Esophagus squamous epithelium (tissue), 4 donors: ENCODE measurements at regions not wholly inside any gene's neighbourhood (a gene's known extent, or its start where the extent isn't known, plus 50 kb on each side); places are given as distances from the start of the nearest gene placed in this dataset.

Source experiments
- POLR2A ChIP-seq, 4 donors: fragments of 450-650 bp; IDR thresholded peaks; one replicate each; pipeline ENCODE4 v1.6.1; 2017; ENCODE audit warnings: antibody characterized with exemption in 4 of 4, mild to moderate bottlenecking in 4 of 4, moderate library complexity in 3 of 4
- TF ChIP-seq, protein P1 (sequence below), 6 experiments: fragments of 450-650 bp in 4 of 6; fragments of 200-600 bp in 2 of 6; sonication (generic) in 2 of 6; IDR thresholded peaks; one replicate each; pipeline ENCODE4 v1.5.1; 2016 to 2019; ENCODE audit warnings: antibody characterized with exemption in 6 of 6, mild to moderate bottlenecking in 4 of 6, moderate library complexity in 4 of 6

DNA sequence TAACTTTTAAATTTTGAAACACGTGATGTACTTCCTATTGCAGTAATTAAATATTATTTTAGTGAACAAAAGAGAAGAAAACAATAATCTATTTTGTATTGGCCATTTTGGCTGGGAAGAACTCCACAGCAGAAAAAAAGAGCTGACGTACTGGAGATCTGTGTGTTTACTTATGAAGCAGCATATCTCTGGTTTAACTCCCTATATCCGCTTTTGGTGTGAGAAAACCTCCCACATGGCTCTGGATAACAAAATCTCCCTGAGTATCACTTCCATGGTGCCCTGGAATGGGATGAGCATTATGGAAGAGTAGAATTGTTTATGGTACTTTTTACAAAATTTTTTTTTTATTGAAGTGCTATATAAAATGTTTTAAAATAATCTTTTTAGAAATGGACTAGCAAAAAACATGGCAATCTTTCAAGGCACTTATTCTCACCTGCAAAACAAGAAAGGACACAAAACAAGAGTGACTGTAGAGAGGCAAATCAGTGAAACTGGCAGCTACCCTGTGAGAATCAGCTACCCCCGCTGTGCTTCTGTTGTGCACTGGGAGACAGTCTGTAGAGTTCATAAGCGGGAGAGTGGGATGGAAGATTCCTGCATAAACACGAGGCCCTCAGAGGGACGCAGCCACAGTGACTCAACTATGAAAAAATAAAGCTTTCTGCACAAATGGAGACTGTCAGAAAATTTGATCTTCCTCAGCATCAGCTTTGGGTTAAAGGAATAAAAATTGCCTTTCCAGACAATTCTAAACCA is 762.2 kb upstream of the HS6ST1 start:
- TF ChIP-seq, protein P1, sequence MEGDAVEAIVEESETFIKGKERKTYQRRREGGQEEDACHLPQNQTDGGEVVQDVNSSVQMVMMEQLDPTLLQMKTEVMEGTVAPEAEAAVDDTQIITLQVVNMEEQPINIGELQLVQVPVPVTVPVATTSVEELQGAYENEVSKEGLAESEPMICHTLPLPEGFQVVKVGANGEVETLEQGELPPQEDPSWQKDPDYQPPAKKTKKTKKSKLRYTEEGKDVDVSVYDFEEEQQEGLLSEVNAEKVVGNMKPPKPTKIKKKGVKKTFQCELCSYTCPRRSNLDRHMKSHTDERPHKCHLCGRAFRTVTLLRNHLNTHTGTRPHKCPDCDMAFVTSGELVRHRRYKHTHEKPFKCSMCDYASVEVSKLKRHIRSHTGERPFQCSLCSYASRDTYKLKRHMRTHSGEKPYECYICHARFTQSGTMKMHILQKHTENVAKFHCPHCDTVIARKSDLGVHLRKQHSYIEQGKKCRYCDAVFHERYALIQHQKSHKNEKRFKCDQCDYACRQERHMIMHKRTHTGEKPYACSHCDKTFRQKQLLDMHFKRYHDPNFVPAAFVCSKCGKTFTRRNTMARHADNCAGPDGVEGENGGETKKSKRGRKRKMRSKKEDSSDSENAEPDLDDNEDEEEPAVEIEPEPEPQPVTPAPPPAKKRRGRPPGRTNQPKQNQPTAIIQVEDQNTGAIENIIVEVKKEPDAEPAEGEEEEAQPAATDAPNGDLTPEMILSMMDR (IDR thresholded peaks at IDR 0.05), result no peak
- no peak for TF ChIP-seq POLR2A (IDR thresholded peaks at IDR 0.05)
